OCI-LY7 (cell line): ENCODE measurements at regions not wholly inside any gene's neighbourhood (a gene's known extent, or its start where the extent isn't known, plus 50 kb on each side); places are given as distances from the start of the nearest gene placed in this dataset.

Experiments used
- EZH2phosphoT487 ChIP-seq: fragments of 200-600 bp; sonication (generic); IDR thresholded peaks from 2 replicates; pipeline ENCODE4 v1.6.1; 2018; ENCODE audit warnings: low read depth, borderline replicate concordance, mild to moderate bottlenecking, mixed run types, antibody characterized with exemption, low read length, moderate library complexity, mixed read lengths
- TF ChIP-seq, protein P1 (sequence below): fragments of 200-600 bp; sonication (generic); conservative IDR thresholded peaks from 2 replicates; pipeline ENCODE4 v1.5.1; 2014; ENCODE audit warnings: mild to moderate bottlenecking, antibody characterized with exemption, low read length, moderate library complexity, mixed read lengths

DNA sequence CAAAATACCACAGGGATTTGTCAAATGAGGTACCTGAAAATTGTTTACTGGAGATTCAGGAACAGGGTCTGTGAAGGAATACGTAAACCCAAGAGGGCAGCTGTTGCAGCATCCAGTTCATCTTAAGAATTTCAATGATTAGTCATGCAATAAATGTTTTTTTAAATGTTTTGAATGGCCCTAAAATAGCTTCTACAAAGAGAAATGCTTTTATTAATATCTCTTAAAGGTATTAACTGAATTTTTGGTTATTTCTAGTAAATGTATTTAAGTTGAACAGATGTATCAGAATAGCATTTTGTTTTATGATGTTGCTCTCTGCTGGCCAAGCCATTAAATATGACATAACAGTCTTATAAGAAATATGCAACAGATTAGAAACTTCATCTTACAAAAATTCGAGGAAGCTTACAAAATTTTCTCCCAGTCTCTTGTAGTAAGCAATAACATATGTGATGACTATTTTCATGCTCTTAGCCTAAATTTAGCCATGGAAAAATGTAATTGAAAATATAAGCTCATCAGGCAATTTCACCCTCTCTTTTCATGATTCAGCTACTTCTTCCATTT, 863.9 kb downstream of the SUCLG1 start:
- TF ChIP-seq, protein P1, sequence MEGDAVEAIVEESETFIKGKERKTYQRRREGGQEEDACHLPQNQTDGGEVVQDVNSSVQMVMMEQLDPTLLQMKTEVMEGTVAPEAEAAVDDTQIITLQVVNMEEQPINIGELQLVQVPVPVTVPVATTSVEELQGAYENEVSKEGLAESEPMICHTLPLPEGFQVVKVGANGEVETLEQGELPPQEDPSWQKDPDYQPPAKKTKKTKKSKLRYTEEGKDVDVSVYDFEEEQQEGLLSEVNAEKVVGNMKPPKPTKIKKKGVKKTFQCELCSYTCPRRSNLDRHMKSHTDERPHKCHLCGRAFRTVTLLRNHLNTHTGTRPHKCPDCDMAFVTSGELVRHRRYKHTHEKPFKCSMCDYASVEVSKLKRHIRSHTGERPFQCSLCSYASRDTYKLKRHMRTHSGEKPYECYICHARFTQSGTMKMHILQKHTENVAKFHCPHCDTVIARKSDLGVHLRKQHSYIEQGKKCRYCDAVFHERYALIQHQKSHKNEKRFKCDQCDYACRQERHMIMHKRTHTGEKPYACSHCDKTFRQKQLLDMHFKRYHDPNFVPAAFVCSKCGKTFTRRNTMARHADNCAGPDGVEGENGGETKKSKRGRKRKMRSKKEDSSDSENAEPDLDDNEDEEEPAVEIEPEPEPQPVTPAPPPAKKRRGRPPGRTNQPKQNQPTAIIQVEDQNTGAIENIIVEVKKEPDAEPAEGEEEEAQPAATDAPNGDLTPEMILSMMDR = no peak
- TF ChIP-seq EZH2phosphoT487 = no peak
